Osteoblast (primary cell): ENCODE measurements at regions not wholly inside any gene's neighbourhood (a gene's known extent, or its start where the extent isn't known, plus 50 kb on each side); places are given as distances from the start of the nearest gene placed in this dataset.

Source experiments
- DNase-seq: peaks from one replicate; pipeline ENCODE4 v3.0.0; 2011; ENCODE audit warnings: low spot score, mixed read lengths; ENCODE audit not compliant: insufficient read length; ENCODE audit errors: missing footprints
- H2AFZ ChIP-seq: 2 replicates; pipeline ENCODE4 v1.6.0; 2011; ENCODE audit warnings: mild to moderate bottlenecking, low read length
- H3K27ac ChIP-seq: 2 replicates; pipeline ENCODE4 v1.5.1; 2011; ENCODE audit warnings: mild to moderate bottlenecking, low read depth, low read length, moderate library complexity
- H3K27me3 ChIP-seq: 2 replicates; pipeline ENCODE4 v1.6.0; 2012; ENCODE audit warnings: mild to moderate bottlenecking, control low read depth, inconsistent platforms, low read length, moderate library complexity; ENCODE audit not compliant: insufficient read depth
- H3K36me3 ChIP-seq: 2 replicates; pipeline ENCODE4 v1.5.1; 2011; ENCODE audit warnings: mild to moderate bottlenecking, low read length, control low read depth, moderate library complexity; ENCODE audit not compliant: insufficient read depth
- H3K4me1 ChIP-seq: 2 replicates; pipeline ENCODE4 v1.5.1; 2011; ENCODE audit warnings: mild to moderate bottlenecking, low read length, control low read depth, moderate library complexity; ENCODE audit not compliant: insufficient read depth
- H3K4me2 ChIP-seq: 2 replicates; pipeline ENCODE4 v1.6.0; 2011; ENCODE audit warnings: mild to moderate bottlenecking, low read length; ENCODE audit not compliant: insufficient read depth
- H3K4me3 ChIP-seq: fragments of 200-600 bp; sonication (generic); 3 replicates; pipeline ENCODE4 v1.5.1; 2012; ENCODE audit warnings: mild to moderate bottlenecking, low read length, inconsistent platforms; ENCODE audit not compliant: insufficient read depth
- H3K79me2 ChIP-seq: 2 replicates; pipeline ENCODE4 v1.6.0; 2012; ENCODE audit warnings: mild to moderate bottlenecking, low read length, control low read depth, inconsistent platforms; ENCODE audit not compliant: insufficient read depth
- H3K9me3 ChIP-seq: 2 replicates; pipeline ENCODE4 v1.5.1; 2011; ENCODE audit warnings: low read depth, low read length, control low read depth
- H4K20me1 ChIP-seq: 2 replicates; pipeline ENCODE4 v1.6.0; 2012; ENCODE audit warnings: mild to moderate bottlenecking, low read length, control low read depth; ENCODE audit not compliant: insufficient read depth
- TF ChIP-seq, protein P1 (sequence below): IDR thresholded peaks from 2 replicates; pipeline ENCODE4 v1.5.1; 2011; ENCODE audit warnings: mild to moderate bottlenecking, low read depth, low read length, moderate library complexity; ENCODE audit errors: extremely low read depth

DNA sequence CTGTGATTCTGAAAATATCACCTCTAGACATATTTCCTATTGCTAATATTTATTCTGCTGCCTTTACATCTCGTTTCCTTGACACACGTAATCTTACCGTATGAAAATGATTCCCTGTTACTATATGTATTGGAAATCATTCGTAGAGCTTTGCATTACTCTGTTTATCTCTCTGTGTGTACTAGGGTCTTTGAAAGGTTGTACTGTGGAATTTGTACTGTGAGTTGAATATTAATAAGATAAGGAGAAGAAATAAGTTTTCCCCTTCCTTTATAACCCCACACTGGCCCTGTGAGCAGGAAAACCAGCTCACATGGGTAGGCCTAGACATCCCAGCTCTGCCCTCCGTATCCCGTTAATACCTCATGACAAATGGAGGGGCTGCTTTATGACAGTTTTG is 354.9 kb downstream of the KLF5 start:
- H4K20me1 ChIP-seq: no peaks in the 10 kb centered on the region
- TF ChIP-seq, protein P1, sequence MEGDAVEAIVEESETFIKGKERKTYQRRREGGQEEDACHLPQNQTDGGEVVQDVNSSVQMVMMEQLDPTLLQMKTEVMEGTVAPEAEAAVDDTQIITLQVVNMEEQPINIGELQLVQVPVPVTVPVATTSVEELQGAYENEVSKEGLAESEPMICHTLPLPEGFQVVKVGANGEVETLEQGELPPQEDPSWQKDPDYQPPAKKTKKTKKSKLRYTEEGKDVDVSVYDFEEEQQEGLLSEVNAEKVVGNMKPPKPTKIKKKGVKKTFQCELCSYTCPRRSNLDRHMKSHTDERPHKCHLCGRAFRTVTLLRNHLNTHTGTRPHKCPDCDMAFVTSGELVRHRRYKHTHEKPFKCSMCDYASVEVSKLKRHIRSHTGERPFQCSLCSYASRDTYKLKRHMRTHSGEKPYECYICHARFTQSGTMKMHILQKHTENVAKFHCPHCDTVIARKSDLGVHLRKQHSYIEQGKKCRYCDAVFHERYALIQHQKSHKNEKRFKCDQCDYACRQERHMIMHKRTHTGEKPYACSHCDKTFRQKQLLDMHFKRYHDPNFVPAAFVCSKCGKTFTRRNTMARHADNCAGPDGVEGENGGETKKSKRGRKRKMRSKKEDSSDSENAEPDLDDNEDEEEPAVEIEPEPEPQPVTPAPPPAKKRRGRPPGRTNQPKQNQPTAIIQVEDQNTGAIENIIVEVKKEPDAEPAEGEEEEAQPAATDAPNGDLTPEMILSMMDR: no peak

GRCh38 chr13:73412933-73413332 is 354.1 kb downstream of the KLF5 start:
- no peak overlapping the region for H3K27ac ChIP-seq

More for the DNA sequence above, 354.9 kb downstream of the KLF5 start:
- H3K79me2 ChIP-seq: no peaks in the 10 kb centered on the region
- no peak overlapping the region for H2AFZ ChIP-seq
- no peaks in the 10 kb centered on the region for H3K9me3 ChIP-seq
- no peaks in the 10 kb centered on the region for H3K27me3 ChIP-seq
- no peaks in the 10 kb centered on the region for H3K4me1 ChIP-seq
- no peak overlapping the region for H3K27ac ChIP-seq
- no peaks in the 10 kb centered on the region for H3K36me3 ChIP-seq
- H3K4me3 ChIP-seq: no peak overlapping the region
- H3K4me2 ChIP-seq: no peak overlapping the region
- peak; percentile 43 for DNase-seq

GRCh38 chr13:73411067-73411809 is 352.4 kb downstream of the KLF5 start:
- no peaks in the 10 kb centered on the region for H3K36me3 ChIP-seq

More at GRCh38 chr13:73412933-73413332, 354.1 kb downstream of the KLF5 start:
- no peak overlapping the region for H2AFZ ChIP-seq
- no peak overlapping the region for H3K4me3 ChIP-seq
- no peaks in the 10 kb centered on the region for H3K79me2 ChIP-seq
- H4K20me1 ChIP-seq: no peaks in the 10 kb centered on the region
- H3K27me3 ChIP-seq: no peaks in the 10 kb centered on the region
- H3K4me1 ChIP-seq: no peaks in the 10 kb centered on the region
- no peak for DNase-seq
- TF ChIP-seq, protein P1: no peak
- no peaks in the 10 kb centered on the region for H3K36me3 ChIP-seq
- H3K9me3 ChIP-seq: no peaks in the 10 kb centered on the region
- H3K4me2 ChIP-seq: no peak overlapping the region

GRCh38 chr13:73406454-73406853 is 347.6 kb downstream of the KLF5 start:
- no peak overlapping the region for H3K4me3 ChIP-seq
- no peak overlapping the region for H3K4me2 ChIP-seq
- no peak overlapping the region for H2AFZ ChIP-seq
- no peaks in the 10 kb centered on the region for H3K4me1 ChIP-seq
- no peaks in the 10 kb centered on the region for H3K79me2 ChIP-seq
- no peak overlapping the region for H3K27ac ChIP-seq
- H3K36me3 ChIP-seq: no peaks in the 10 kb centered on the region
- no peak for DNase-seq
- no peaks in the 10 kb centered on the region for H3K9me3 ChIP-seq
- H4K20me1 ChIP-seq: no peaks in the 10 kb centered on the region
- TF ChIP-seq, protein P1: no peak
- H3K27me3 ChIP-seq: no peaks in the 10 kb centered on the region

More at GRCh38 chr13:73411067-73411809, 352.4 kb downstream of the KLF5 start:
- Histone ChIP-seq H3K79me2 (no peaks in the 10 kb centered on the region), H2AFZ (no peak overlapping the region), H3K27me3 (no peaks in the 10 kb centered on the region), H4K20me1 (no peaks in the 10 kb centered on the region), H3K27ac (no peak overlapping the region), H3K4me3 (no peak overlapping the region), H3K4me2 (no peak overlapping the region), H3K9me3 (no peaks in the 10 kb centered on the region), H3K4me1 (no peaks in the 10 kb centered on the region)
- TF ChIP-seq, protein P1: no peak
- no peak for DNase-seq
